ENCODE measurements at regions not wholly inside any gene's neighbourhood (a gene's known extent, or its start where the extent isn't known, plus 50 kb on each side); places are given as distances from the start of the nearest gene placed in this dataset.

DNA sequence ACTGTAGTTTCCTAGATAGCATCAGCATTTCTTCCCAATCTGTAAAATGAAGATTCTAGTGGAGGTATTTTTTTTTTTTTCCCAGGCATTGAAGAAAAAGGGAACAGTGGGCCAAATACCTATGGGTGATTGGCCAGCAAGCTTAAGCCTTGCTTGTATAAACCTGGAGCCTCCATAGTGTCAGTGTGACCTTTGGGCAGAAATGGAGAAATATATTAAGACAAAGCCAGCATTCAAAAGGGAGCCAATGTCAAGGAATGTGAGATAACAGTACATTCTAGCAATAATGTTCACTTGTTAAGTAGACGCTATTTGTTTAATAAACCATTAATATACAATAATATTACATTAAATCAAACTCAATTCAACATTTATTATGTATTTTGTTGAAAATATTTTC lies 275.4 kb downstream of the FOXA2 start:
- TF ChIP-seq CTCF (conservative IDR thresholded peaks at IDR 0.05; ENCODE audit: low read length) = no peak
- TF ChIP-seq EZH2phosphoT487 (IDR thresholded peaks at IDR 0.05; ENCODE audit: borderline replicate concordance) = no peak

Measured in Loucy (cell line).